ENCODE measurements at regions not wholly inside any gene's neighbourhood (a gene's known extent, or its start where the extent isn't known, plus 50 kb on each side); places are given as distances from the start of the nearest gene placed in this dataset.

DNA sequence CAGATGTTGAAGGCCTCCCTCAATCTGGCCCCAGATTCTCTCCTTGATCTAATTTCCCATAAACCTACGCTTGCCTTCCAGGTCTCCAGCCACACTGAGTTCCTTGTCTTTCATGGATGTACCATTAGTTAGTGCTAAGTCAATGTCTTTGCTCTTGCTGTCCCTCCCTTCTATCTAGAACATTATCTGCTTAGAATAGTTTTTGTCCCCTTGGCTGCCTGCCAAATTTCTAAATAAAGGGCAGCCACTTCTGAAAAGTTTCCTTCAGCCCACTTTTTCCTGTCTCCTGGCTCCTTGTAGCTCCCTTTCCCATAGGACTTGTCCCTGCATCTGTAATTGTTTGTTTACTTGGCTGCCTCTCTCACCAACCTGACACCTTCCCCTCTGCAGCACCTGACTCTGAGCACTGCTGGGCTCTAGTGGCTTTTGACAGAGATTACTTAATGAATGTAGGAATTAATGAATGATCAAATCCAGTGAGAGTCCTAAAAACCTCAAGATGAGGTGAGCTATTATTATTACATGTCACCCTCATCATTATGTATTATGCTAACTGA lies 58.3 kb downstream of the CXCL12 start:
- no peak for ATAC-seq
- no peak for DNase-seq (ENCODE audit: low spot score)

DNA sequence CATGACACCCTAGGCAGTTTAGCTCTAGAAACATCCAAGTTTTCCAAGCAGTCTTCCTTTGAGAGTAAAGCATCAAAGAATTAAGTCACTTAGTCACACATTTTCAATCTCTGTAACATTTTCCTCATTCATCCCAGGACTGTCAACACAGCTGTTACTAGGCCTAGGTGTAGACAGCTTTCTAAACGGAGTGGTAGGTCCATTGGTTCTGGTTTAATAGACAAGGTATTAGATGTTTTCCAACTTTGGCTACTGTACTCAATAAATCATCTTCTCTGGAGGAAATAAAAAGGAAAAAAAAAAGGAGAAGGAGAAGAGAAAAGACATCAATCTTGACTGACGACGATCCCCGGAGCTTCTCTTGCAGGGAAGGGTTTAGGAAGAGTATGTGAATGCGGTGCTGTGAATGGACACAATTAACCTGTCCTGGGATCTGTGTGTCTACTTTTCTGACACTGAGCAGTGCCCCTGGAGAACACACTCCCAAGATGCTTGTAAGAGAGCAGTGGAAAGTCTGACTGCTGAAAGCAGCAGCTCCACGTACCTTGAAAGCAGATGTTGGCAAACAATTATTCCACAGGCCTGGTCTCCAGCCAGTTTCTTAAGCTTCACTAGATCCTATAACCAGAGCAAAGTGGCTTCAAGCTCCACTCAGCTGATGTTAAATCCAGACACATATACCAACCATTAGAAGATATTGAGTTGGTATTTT lies 59.1 kb downstream of the CXCL12 start:
- DNase-seq (ENCODE audit: low spot score) (no peak), ATAC-seq (no peak)

DNA sequence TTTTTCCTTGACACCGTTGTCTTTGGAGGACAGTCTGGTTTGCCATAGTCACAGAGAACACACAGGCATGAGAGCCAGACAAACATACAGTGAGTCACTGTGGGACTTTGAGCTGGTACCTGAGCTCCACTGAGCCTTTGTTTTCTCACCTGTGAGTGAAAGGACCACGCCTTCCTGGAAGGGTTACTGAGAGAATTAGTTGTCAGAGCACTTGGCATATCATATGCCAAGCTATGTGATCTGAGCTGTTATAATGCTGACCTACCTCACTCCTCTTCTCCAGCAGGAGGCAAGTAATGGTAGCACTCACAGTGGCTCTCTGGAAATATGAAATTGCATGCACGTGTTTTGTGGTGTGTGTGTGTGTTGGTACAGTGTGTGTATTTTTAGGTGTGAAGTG lies 59.7 kb downstream of the CXCL12 start:
- DNase-seq (ENCODE audit: low spot score) (peak; percentile 23), ATAC-seq (peak; percentile 11)

GRCh38 chr10:44323838-44324237 lies 61.1 kb downstream of the CXCL12 start:
- ATAC-seq (no peak), DNase-seq (ENCODE audit: low spot score) (peak; percentile 16)

DNA sequence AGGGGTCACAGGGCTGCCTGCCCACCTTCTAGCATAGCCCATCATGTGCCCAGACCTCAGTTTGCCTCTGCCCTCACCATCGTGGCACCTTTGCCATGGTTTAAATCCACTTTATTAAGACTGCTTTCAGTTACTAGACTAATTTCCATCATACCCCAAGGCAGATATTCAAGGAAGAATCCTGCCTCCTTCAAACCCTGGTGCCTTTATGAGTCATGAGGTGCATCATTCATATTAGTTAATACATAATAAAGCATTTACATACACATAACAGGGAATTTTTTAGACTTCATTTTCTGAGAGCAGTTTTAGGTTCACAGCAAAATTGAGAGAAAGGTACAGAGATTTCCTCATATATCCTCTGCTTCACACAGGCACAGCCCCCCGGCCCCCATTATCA lies 62.8 kb downstream of the CXCL12 start:
- DNase-seq (ENCODE audit: low spot score) (no peak), ATAC-seq (no peak)

DNA sequence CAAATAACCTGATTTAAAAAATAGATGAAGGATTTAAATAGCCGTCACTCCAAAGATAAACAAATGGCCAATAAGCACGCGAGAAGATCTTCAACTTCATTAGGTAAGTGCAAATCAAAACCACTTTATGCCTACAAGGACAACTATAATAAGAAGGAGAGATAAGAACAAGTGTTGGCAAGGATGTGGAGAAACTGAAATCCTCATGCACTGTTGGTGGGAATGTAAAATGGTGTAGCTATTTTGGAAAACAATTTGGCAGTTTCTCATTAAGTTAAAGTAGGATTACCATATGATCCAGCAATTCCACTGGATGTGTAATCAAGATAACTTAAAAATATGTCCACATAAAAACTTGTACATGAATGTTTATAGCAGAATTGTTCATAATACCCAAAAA lies 64.1 kb downstream of the CXCL12 start:
- ATAC-seq (no peak), DNase-seq (ENCODE audit: low spot score) (no peak)

DNA sequence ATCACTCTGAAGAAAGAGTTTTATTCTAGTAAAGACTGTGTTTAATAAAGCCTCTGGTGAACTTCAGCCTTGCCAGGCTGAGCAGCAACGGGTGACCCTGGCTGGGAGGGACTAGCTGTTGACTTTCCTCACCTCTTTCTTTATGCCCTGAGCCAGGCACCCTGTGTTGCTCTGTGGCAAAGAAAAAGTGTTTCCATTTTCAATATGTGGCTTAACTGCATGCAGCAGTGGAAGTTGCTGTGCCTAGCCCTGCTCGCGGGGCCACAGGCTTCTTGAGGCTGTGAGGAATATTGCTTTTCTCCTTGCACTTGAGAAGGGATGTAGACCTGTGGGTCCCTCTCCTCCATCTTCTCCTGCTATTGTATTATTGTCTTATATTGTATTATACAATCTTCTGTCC lies 67.0 kb downstream of the CXCL12 start:
- DNase-seq (ENCODE audit: low spot score), result no peak
- ATAC-seq, result no peak

- ATAC-seq, result no peak
- DNase-seq (ENCODE audit: low spot score), result no peak
These were observed 68.0 kb downstream of the CXCL12 start for GRCh38 chr10:44316922-44317215.

DNA sequence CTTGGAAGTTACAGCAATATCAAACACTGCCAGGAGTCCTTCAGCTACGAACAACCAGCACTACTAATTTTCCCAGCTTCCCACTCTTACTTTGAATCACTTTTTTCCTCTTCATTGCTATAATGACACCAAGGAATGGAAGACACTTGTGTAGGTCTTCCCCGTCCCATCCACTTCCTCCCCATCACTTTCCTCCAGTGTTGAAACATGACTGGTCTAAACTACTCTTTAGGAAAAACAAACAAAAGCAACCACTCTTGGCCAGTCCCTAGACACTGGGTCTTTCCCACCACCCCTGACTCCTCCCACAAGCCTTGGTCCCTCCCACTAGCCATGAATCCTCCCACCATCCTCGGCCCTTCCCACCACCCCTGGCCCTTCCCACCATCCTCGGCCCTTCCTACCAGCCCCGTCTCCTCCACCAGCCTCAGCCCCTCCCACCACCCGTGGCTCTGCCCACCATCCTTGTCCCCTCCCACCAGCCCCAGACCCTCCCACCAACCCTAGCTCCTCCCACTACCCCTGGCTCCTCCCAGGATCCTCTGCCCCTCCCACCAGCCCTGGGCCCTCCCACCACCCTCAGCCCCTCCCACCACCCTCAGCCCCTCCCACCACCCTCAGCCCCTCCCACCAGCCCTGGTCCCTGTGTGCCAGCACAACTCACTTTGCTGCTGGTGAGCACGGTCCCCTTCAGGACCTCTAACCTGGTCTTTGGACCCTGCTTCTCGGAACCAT lies 68.5 kb downstream of the CXCL12 start:
- DNase-seq (ENCODE audit: low spot score) (no peak), ATAC-seq (no peak)

DNA sequence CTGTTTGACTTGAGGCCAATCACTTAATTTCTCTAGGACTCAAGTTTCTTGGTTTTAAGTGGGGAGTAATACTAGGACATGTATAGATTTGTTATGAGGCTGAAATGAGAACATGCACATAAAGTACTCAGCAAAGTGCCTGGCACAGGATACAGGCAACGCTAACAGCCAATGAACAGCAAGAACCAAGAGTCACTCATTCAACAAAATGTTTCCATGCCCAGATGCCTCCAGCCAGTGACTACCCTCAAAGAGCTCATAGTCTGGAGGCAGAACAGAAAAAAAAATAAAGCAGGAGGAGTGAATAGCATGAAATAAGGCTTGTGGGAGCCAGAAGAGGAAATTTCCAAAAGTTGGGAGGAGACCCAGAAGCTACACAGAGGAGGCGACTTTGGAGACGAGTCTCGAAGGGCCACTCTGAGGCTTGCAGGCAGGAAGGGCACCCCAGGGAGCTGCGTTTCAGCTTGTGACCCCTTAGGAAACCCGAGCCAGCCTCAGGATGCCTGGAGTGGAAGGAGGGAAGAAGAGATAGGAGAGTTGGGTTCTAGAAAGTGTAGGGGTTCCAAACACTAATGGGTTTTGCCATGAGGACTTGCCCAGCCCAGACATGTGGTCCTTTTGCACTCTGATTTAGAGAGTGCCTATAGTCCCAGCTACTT lies 70.0 kb downstream of the CXCL12 start:
- DNase-seq (ENCODE audit: low spot score), result no peak
- no peak for ATAC-seq

DNA sequence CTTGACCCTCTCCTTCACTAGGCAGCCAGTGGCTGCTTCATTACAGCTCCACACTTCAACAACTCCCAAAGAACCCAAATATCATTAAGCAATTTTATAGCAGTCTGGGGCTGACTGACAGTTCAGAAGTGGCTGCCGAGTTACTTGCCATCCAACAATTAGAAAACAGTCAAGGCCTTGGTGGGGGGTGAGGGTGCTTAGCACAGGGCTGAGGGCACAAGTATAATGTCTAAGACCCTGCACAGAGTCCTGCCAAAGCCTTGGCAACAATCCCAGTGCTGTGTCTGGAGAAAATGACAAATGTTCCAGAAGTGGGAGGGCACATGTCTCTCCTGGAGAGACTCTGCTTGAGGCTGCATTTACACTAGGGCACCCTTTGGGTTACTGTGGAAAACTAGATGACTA lies 71.1 kb downstream of the CXCL12 start:
- ATAC-seq, result no peak
- DNase-seq (ENCODE audit: low spot score), result no peak

- ATAC-seq, result no peak
- DNase-seq (ENCODE audit: low spot score), result no peak
These were observed 72.5 kb downstream of the CXCL12 start for GRCh38 chr10:44312401-44312800.

DNA sequence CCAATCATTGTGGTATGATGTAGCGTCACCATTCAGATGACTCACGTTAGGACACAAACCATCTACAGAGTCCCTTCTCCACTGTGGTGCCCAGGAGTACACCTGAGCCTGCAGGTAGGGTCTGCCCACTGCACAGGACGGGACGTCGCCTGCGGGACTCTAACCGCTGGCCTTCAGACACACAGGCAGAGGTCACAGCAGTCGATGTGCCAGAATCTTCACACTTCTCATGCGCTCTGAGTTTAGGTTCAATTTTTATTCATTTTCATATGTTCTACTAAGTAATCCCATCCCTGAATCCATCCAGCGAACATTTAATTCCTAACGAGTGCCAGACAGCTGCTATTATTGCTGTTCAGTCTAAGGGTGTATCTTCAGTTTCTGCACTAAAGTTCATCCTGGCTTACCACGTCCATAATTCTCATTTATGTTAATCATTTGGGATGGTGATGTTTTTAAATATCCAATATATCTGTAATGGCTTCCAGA lies 73.3 kb downstream of the CXCL12 start:
- ATAC-seq (no peak), DNase-seq (ENCODE audit: low spot score) (no peak)

DNA sequence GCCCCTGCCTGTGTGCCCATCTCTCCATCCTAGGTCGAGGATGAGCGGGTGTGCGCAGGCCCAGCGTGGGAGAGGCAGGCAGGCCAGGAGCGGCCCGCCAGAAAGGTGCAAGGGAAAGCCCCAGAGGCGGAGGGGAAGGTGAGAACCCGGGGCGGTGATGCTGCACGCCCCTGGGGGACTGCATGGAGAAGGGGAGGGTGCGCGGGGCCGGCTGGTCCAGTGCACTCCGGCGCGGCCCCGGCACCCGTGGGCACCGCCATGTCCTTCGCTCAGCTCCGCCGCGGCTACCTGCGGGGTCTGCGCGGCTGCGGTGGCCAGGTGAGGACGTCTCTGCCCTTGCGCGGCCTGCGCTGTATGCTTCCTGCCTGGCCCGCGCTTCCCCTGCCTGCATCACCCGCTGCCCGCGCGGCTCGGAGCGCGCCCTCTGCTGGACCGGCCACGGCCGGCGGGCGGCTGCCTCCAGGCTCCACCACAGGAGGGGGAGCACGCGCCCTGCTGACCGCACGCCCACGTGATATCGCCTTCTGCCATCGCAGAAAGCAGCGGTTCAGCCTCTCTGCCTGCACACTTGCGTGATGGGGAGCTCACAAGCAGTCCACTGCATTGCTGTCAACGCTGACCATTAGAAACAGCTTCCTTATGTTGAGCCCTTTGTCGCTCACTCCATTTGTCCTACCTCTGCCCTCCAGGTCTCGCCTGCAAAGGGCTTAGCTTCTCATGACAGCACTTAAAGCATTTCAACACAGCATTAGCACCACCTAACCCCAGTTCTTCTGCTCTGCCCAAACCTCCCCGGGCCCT lies 73.9 kb downstream of the CXCL12 start:
- peak; percentile 99 for ATAC-seq
- DNase-seq (ENCODE audit: low spot score), result peak; percentile 76

GRCh38 chr10:44309939-44310761 lies 74.7 kb downstream of the CXCL12 start:
- no peak for ATAC-seq
- no peak for DNase-seq (ENCODE audit: low spot score)

GRCh38 chr10:44309361-44309760 lies 75.5 kb downstream of the CXCL12 start:
- no peak for ATAC-seq
- DNase-seq (ENCODE audit: low spot score), result no peak

- DNase-seq (ENCODE audit: low spot score) (no peak), ATAC-seq (no peak)
These were observed 76.0 kb downstream of the CXCL12 start for GRCh38 chr10:44308935-44309334.

- ATAC-seq (no peak), DNase-seq (ENCODE audit: low spot score) (no peak)
These were observed 77.2 kb downstream of the CXCL12 start for GRCh38 chr10:44307691-44308090.

- ATAC-seq (peak; percentile 31), DNase-seq (ENCODE audit: low spot score) (no peak)
These were observed 78.1 kb downstream of the CXCL12 start for GRCh38 chr10:44306762-44307161.

- ATAC-seq (no peak), DNase-seq (ENCODE audit: low spot score) (no peak)
These were observed 78.7 kb downstream of the CXCL12 start for GRCh38 chr10:44306147-44306710.

Measured in left lobe of liver (tissue), 2 donors.